22Rv1 (cell line): ENCODE measurements at regions not wholly inside any gene's neighbourhood (a gene's known extent, or its start where the extent isn't known, plus 50 kb on each side); places are given as distances from the start of the nearest gene placed in this dataset.

ENCODE experiments used
- H3K27ac ChIP-seq: fragments of 450-650 bp; 2 replicates; pipeline ENCODE4 v1.5.1; 2017
- CTCF ChIP-seq: fragments of 450-650 bp; IDR thresholded peaks from 2 replicates; pipeline ENCODE4 v1.5.1; 2017; ENCODE audit warnings: mild to moderate bottlenecking
- ZFX ChIP-seq: fragments of 450-650 bp; IDR thresholded peaks from 2 replicates; pipeline ENCODE4 v1.6.1; 2017; ENCODE audit warnings: antibody characterized with exemption, borderline replicate concordance

- no peak for TF ChIP-seq CTCF
- TF ChIP-seq ZFX, result no peak
- no peak overlapping the region for H3K27ac ChIP-seq
Measured at GRCh38 chr1:59242370-59242769, 54.5 kb upstream of the FGGY start.

- TF ChIP-seq CTCF, result no peak
- TF ChIP-seq ZFX, result no peak
- no peak overlapping the region for H3K27ac ChIP-seq
Measured at GRCh38 chr1:59243550-59243949, 53.3 kb upstream of the FGGY start.

- TF ChIP-seq CTCF (no peak), ZFX (no peak)
Measured at GRCh38 chr1:59243978-59244377, 52.9 kb upstream of the FGGY start.

GRCh38 chr1:59244891-59245290 is 52.0 kb upstream of the FGGY start:
- H3K27ac ChIP-seq, result no peak overlapping the region
- no peak for TF ChIP-seq ZFX
- TF ChIP-seq CTCF, result no peak

More at GRCh38 chr1:59243978-59244377, 52.9 kb upstream of the FGGY start:
- H3K27ac ChIP-seq, result no peak overlapping the region
